ENCODE measurements at regions not wholly inside any gene's neighbourhood (a gene's known extent, or its start where the extent isn't known, plus 50 kb on each side); places are given as distances from the start of the nearest gene placed in this dataset.

DNA sequence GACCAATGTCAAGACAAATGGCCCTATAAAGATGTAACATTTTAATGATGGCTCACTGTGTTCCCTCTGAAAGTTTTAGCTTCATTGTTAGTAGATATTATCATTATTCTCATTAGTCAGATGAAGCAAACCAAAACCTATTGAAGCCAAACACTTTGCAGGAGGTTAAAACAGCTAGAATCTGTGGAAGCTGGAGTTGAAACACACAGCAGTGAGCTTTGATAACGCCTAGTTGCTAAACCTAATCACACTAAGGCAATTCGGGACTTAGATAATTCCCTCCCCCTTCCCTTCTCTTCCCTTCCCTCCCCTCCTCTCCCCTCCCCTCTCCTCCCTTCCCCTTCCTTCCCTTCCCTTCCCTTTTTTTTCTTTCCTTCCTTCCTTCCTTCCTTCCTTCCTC is 165.7 kb downstream of the TRIB2 start:
- H3K79me2 ChIP-seq (ENCODE audit: insufficient read depth, low read length) = no peaks in the 10 kb centered on the region
- H3K9me3 ChIP-seq (ENCODE audit: insufficient read depth, low read length) = no peaks in the 10 kb centered on the region
- no peaks in the 10 kb centered on the region for H3K27me3 ChIP-seq (ENCODE audit: low read length)

DNA sequence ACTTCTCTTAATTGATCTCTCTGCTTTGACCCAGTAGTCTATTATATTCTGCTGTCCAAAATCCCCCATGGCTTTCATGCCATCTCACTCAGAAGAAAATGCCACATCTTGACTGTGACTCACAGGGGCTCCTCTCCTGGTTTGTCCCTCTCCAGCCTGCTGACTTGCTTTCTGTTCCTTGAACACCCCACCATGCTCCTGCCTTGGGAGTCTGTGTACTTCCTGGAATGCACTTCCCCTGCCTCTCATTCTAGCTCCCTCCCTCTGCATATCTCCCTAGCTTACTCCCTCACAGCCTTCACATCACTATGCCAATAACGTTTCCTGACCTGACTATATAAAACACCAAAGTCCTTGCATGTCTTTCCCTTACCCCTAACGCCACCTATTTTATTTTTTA is 167.2 kb downstream of the TRIB2 start:
- no peaks in the 10 kb centered on the region for H3K9me2 ChIP-seq (replicated peaks; ENCODE audit: insufficient read depth, low read length)
- H3F3A ChIP-seq (ENCODE audit: insufficient read depth) = no peaks in the 10 kb centered on the region
- H3K9ac ChIP-seq (ENCODE audit: low read length) = no peak overlapping the region
- no peak overlapping the region for H3K4me3 ChIP-seq (ENCODE audit: insufficient read depth, low read length, poor library complexity, severe bottlenecking)
- H3K36me3 ChIP-seq (ENCODE audit: low read length) = no peaks in the 10 kb centered on the region
- no peaks in the 10 kb centered on the region for H3K79me2 ChIP-seq (ENCODE audit: insufficient read depth, low read length)
- no peak overlapping the region for H3K4me2 ChIP-seq (ENCODE audit: low read depth, low read length, poor library complexity, severe bottlenecking)
- H4K20me1 ChIP-seq (ENCODE audit: low read depth, low read length) = no peaks in the 10 kb centered on the region
- no peaks in the 10 kb centered on the region for H3K9me3 ChIP-seq (ENCODE audit: insufficient read depth, low read length)
- no peaks in the 10 kb centered on the region for H3K27me3 ChIP-seq (ENCODE audit: low read length)
- TF ChIP-seq, protein P1, sequence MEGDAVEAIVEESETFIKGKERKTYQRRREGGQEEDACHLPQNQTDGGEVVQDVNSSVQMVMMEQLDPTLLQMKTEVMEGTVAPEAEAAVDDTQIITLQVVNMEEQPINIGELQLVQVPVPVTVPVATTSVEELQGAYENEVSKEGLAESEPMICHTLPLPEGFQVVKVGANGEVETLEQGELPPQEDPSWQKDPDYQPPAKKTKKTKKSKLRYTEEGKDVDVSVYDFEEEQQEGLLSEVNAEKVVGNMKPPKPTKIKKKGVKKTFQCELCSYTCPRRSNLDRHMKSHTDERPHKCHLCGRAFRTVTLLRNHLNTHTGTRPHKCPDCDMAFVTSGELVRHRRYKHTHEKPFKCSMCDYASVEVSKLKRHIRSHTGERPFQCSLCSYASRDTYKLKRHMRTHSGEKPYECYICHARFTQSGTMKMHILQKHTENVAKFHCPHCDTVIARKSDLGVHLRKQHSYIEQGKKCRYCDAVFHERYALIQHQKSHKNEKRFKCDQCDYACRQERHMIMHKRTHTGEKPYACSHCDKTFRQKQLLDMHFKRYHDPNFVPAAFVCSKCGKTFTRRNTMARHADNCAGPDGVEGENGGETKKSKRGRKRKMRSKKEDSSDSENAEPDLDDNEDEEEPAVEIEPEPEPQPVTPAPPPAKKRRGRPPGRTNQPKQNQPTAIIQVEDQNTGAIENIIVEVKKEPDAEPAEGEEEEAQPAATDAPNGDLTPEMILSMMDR (IDR thresholded peaks at IDR 0.05; ENCODE audit: insufficient read depth, low read length, poor library complexity, severe bottlenecking) = no peak
- no peak for TF ChIP-seq EZH2phosphoT487 (conservative IDR thresholded peaks at IDR 0.05; ENCODE audit: low read length)
- no peak overlapping the region for H2AFZ ChIP-seq (ENCODE audit: low read depth, low read length, severe bottlenecking)
- H3K27ac ChIP-seq (ENCODE audit: low read depth, low read length) = no peak overlapping the region

More for the DNA sequence above, 165.7 kb downstream of the TRIB2 start:
- Histone ChIP-seq H3K4me2 (ENCODE audit: low read depth, low read length, poor library complexity, severe bottlenecking) (no peak overlapping the region), H3K9ac (ENCODE audit: low read length) (no peak overlapping the region), H3F3A (ENCODE audit: insufficient read depth) (no peaks in the 10 kb centered on the region), H2AFZ (ENCODE audit: low read depth, low read length, severe bottlenecking) (no peak overlapping the region), H3K4me3 (ENCODE audit: insufficient read depth, low read length, poor library complexity, severe bottlenecking) (no peak overlapping the region), H3K9me2 (replicated peaks; ENCODE audit: insufficient read depth, low read length) (no peaks in the 10 kb centered on the region), H4K20me1 (ENCODE audit: low read depth, low read length) (no peaks in the 10 kb centered on the region), H3K36me3 (ENCODE audit: low read length) (no peaks in the 10 kb centered on the region), H3K27ac (ENCODE audit: low read depth, low read length) (no peak overlapping the region)
- TF ChIP-seq, protein P1 (IDR thresholded peaks at IDR 0.05; ENCODE audit: insufficient read depth, low read length, poor library complexity, severe bottlenecking) = no peak
- TF ChIP-seq EZH2phosphoT487 (conservative IDR thresholded peaks at IDR 0.05; ENCODE audit: low read length) = no peak

DNA sequence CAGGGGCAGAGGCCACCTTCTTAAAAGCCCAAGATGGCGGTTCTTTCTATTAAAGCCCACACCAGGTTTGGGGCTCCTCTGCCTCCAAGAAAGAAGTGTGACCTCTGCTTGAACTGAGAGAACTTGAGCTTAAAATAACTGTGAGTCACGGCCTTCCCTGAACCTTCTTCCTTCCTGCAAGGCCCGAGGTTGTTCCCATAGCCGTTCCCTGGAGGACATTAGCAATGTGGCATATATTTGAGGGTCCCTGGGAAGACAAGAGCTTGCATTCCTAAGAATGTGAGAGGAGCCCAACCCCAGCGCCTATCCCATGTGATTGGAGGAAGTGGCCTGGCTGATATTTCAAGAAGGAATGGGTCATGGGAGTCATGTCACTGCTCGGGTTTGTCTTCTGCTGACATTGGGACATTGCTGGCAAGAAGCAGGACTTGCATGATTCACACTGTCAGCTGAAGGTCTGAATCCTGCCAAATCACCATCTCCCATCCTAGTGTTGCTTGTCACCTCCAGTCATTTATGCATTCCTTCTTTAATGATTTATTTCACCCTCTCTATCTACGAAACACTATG is 168.1 kb downstream of the TRIB2 start:
- no peak overlapping the region for H3K9ac ChIP-seq (ENCODE audit: low read length)
- H3F3A ChIP-seq (ENCODE audit: insufficient read depth) = no peaks in the 10 kb centered on the region
- no peak for TF ChIP-seq EZH2phosphoT487 (conservative IDR thresholded peaks at IDR 0.05; ENCODE audit: low read length)
- TF ChIP-seq, protein P1 (IDR thresholded peaks at IDR 0.05; ENCODE audit: insufficient read depth, low read length, poor library complexity, severe bottlenecking) = no peak
- no peak overlapping the region for H2AFZ ChIP-seq (ENCODE audit: low read depth, low read length, severe bottlenecking)
- H3K79me2 ChIP-seq (ENCODE audit: insufficient read depth, low read length) = no peaks in the 10 kb centered on the region
- H3K27ac ChIP-seq (ENCODE audit: low read depth, low read length) = no peak overlapping the region
- H3K36me3 ChIP-seq (ENCODE audit: low read length) = no peaks in the 10 kb centered on the region
- no peak overlapping the region for H3K4me3 ChIP-seq (ENCODE audit: insufficient read depth, low read length, poor library complexity, severe bottlenecking)
- no peak overlapping the region for H3K4me2 ChIP-seq (ENCODE audit: low read depth, low read length, poor library complexity, severe bottlenecking)
- no peaks in the 10 kb centered on the region for H3K27me3 ChIP-seq (ENCODE audit: low read length)
- H3K9me2 ChIP-seq (replicated peaks; ENCODE audit: insufficient read depth, low read length) = no peaks in the 10 kb centered on the region
- no peaks in the 10 kb centered on the region for H3K9me3 ChIP-seq (ENCODE audit: insufficient read depth, low read length)
- H4K20me1 ChIP-seq (ENCODE audit: low read depth, low read length) = no peaks in the 10 kb centered on the region
